NB4 (cell line): ENCODE measurements at regions not wholly inside any gene's neighbourhood (a gene's known extent, or its start where the extent isn't known, plus 50 kb on each side); places are given as distances from the start of the nearest gene placed in this dataset.
A peak's percentile ranks its signal among the peaks of the same experiment; 100 is the strongest.

ENCODE experiments used
- POLR2A ChIP-seq: IDR thresholded peaks from 2 replicates; pipeline ENCODE4 v1.6.1; 2011; ENCODE audit warnings: mild to moderate bottlenecking; ENCODE audit not compliant: insufficient read length; ENCODE audit errors: extremely low read depth
- TF ChIP-seq, protein P1 (sequence below): IDR thresholded peaks from one replicate; pipeline ENCODE4 v1.5.1; 2012; ENCODE audit warnings: low read depth, low read length

DNA sequence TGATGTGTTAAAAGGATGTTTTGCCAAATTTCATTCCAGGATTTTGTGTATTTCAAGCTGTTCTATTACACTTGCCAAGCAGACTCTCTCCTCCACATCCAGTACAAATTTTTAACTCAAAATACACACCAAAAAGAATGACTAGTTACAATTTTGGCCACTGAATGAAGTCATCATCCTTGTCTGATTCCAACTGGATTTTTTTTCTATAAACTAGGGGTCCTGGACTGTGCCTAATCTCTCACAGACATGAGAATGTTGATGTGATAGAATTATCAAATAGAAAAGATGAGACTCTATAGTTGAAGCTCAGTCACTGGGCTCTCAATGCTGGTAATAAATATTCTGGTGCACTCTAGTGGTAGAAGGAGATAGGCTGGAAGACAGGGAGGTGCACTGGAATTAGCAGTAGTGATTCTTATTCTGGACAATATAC lies 85.8 kb downstream of the FANCF start:
- TF ChIP-seq POLR2A, result no peak
- TF ChIP-seq, protein P1, sequence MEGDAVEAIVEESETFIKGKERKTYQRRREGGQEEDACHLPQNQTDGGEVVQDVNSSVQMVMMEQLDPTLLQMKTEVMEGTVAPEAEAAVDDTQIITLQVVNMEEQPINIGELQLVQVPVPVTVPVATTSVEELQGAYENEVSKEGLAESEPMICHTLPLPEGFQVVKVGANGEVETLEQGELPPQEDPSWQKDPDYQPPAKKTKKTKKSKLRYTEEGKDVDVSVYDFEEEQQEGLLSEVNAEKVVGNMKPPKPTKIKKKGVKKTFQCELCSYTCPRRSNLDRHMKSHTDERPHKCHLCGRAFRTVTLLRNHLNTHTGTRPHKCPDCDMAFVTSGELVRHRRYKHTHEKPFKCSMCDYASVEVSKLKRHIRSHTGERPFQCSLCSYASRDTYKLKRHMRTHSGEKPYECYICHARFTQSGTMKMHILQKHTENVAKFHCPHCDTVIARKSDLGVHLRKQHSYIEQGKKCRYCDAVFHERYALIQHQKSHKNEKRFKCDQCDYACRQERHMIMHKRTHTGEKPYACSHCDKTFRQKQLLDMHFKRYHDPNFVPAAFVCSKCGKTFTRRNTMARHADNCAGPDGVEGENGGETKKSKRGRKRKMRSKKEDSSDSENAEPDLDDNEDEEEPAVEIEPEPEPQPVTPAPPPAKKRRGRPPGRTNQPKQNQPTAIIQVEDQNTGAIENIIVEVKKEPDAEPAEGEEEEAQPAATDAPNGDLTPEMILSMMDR, result peak; percentile 31
